ENCODE measurements at regions not wholly inside any gene's neighbourhood (a gene's known extent, or its start where the extent isn't known, plus 50 kb on each side); places are given as distances from the start of the nearest gene placed in this dataset.

DNA sequence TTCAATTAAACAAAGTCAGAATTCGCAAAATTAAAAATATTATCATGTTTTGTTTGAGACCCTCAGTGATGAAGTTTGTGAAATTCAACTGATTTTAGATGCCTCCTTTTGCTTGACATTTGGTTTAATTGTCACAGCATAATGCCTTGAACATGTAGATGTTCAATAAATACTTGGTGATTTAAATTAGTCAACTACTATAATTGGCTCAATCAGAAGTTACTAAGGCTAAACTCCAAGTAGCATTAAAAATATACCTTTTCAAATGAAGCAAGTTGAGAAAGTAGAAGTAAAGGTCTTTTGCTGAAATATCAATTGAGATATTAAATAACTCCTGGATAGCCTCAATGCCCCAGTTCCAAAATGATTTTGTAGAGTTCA lies 145.8 kb upstream of the AKIRIN2 start:
- TF ChIP-seq, protein P1, sequence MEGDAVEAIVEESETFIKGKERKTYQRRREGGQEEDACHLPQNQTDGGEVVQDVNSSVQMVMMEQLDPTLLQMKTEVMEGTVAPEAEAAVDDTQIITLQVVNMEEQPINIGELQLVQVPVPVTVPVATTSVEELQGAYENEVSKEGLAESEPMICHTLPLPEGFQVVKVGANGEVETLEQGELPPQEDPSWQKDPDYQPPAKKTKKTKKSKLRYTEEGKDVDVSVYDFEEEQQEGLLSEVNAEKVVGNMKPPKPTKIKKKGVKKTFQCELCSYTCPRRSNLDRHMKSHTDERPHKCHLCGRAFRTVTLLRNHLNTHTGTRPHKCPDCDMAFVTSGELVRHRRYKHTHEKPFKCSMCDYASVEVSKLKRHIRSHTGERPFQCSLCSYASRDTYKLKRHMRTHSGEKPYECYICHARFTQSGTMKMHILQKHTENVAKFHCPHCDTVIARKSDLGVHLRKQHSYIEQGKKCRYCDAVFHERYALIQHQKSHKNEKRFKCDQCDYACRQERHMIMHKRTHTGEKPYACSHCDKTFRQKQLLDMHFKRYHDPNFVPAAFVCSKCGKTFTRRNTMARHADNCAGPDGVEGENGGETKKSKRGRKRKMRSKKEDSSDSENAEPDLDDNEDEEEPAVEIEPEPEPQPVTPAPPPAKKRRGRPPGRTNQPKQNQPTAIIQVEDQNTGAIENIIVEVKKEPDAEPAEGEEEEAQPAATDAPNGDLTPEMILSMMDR (IDR thresholded peaks at IDR 0.05), result no peak
- TF ChIP-seq POLR2A (IDR thresholded peaks at IDR 0.05), result no peak
- no peak for TF ChIP-seq POLR2AphosphoS5 (IDR thresholded peaks at IDR 0.05)
- intact Hi-C loops (cut with DNase I; ENCODE audit: low total_unique reads), result no loop called here
- Histone ChIP-seq H3K27me3 (no peaks in the 10 kb centered on the region), H3K4me1 (no peaks in the 10 kb centered on the region), H3K4me3 (no peak overlapping the region), H3K27ac (no peak overlapping the region), H3K36me3 (no peaks in the 10 kb centered on the region), H3K9me3 (no peaks in the 10 kb centered on the region)
- DNase-seq (ENCODE audit: low spot score in 2 of 2), result no peak

DNA sequence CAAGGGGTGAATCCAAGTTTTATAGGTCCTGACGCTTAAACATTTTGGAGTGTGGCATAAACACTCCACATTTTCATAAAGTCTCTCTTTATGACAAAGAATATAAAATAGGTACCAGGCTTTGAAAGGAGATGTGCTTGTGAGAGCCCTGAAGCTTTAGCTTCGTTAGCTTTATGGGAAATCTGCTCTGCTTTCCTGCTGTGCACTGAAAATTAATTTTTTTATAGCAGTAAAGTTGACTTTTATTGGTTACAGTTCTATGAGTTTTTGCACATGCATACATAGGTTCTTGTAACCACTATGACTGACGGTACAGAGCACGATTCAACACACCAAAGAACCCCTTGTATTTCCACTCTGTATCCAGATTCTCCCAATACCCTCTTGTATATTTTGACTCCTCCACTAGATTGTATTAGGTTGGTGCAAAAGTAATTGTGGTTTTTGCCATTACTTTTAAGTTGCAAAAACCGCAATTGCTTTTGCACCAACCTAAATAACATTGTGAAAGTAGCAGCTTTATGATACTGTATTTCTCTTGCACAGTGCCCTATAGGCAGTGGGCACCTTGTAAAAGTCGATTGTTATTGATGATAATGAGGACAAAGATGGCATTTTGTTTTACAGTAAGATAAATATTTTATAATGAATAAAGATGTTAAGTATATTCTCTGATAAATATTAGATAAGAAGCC lies 145.2 kb upstream of the AKIRIN2 start:
- Histone ChIP-seq H3K36me3 (no peaks in the 10 kb centered on the region), H3K9me3 (no peaks in the 10 kb centered on the region), H3K27me3 (no peaks in the 10 kb centered on the region), H3K27ac (no peak overlapping the region), H3K4me1 (no peaks in the 10 kb centered on the region), H3K4me3 (no peak overlapping the region)
- intact Hi-C loops (cut with DNase I; ENCODE audit: low total_unique reads), result no loop called here
- TF ChIP-seq, protein P1 (IDR thresholded peaks at IDR 0.05), result no peak
- TF ChIP-seq POLR2AphosphoS5 (IDR thresholded peaks at IDR 0.05), result no peak
- no peak for TF ChIP-seq POLR2A (IDR thresholded peaks at IDR 0.05)
- DNase-seq (ENCODE audit: low spot score in 2 of 2), result no peak

DNA sequence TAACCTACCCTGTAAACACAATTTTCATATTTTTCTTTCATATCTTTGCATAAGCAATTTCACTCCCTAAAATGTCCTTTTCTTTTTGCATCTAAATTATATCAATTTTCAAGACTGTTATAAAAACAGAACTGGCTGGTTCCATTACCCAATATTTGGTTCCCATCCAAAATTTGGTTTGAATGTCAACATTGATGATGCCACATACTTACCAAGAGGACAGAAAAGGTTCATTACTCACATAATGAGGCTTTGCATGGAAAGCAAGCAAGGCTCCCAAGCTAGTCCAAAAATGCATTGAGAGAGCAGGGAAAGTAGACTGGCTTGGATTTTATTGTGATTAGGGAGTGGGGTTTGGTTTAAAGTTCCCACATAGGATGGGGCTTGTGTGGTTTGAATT lies 144.4 kb upstream of the AKIRIN2 start:
- intact Hi-C loops (cut with DNase I; ENCODE audit: low total_unique reads), result no loop called here
- DNase-seq (ENCODE audit: low spot score in 2 of 2), result no peak
- no peaks in the 10 kb centered on the region for H3K9me3 ChIP-seq
- H3K4me1 ChIP-seq, result no peaks in the 10 kb centered on the region
- no peak overlapping the region for H3K4me3 ChIP-seq
- no peaks in the 10 kb centered on the region for H3K27me3 ChIP-seq
- no peak for TF ChIP-seq POLR2A (IDR thresholded peaks at IDR 0.05)
- no peak for TF ChIP-seq POLR2AphosphoS5 (IDR thresholded peaks at IDR 0.05)
- TF ChIP-seq, protein P1 (IDR thresholded peaks at IDR 0.05), result no peak
- no peak overlapping the region for H3K27ac ChIP-seq
- no peaks in the 10 kb centered on the region for H3K36me3 ChIP-seq

DNA sequence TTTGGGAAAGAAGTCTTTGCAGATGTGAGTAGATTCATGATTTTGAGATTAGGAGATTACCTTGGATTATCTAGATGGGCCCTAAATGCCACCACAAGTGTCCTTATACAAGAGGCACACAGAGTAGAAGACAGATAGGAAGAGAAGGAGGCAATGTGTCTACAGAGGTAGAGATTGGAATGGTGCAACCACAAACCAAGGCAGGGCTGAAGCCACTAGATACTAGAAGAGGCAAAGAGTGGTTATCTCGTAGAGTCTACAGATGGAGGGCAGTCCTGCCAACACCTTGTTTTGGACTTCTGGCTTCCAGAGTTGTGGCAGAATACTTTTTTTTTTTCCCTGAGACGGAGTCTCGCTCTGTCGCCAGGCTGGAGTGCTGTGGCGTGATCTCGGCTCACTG lies 138.3 kb upstream of the AKIRIN2 start:
- H3K27ac ChIP-seq, result no peak overlapping the region
- no peaks in the 10 kb centered on the region for H3K27me3 ChIP-seq
- no peaks in the 10 kb centered on the region for H3K9me3 ChIP-seq
- intact Hi-C loops (cut with DNase I; ENCODE audit: low total_unique reads), result no loop called here
- H3K36me3 ChIP-seq, result no peaks in the 10 kb centered on the region
- no peaks in the 10 kb centered on the region for H3K4me1 ChIP-seq
- no peak for DNase-seq (ENCODE audit: low spot score in 2 of 2)
- no peak overlapping the region for H3K4me3 ChIP-seq
- TF ChIP-seq, protein P1 (IDR thresholded peaks at IDR 0.05), result no peak
- TF ChIP-seq POLR2A (IDR thresholded peaks at IDR 0.05) (no peak), POLR2AphosphoS5 (IDR thresholded peaks at IDR 0.05) (no peak)

DNA sequence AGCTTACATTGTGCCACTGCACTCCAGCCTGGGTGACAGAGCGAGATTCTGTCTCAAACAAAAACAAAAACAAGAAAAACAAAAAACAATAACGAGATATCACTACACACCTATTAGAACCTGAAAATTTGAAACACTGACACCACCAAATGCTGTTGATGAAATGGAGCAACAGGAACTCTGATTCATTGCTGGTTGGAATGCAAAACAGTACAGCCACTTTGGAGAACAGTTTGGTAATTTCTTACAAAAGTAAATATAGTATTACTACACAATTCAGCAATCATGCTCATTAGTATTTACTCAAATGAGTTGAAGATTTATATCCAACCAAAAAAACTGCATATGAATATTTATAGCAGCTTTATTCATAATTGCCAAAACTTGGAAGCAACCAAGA lies 135.8 kb upstream of the AKIRIN2 start:
- TF ChIP-seq POLR2AphosphoS5 (IDR thresholded peaks at IDR 0.05), result no peak
- no peak for TF ChIP-seq POLR2A (IDR thresholded peaks at IDR 0.05)
- TF ChIP-seq, protein P1 (IDR thresholded peaks at IDR 0.05), result no peak
- no peaks in the 10 kb centered on the region for H3K27me3 ChIP-seq
- H3K4me3 ChIP-seq, result no peak overlapping the region
- H3K9me3 ChIP-seq, result no peaks in the 10 kb centered on the region
- intact Hi-C loops (cut with DNase I; ENCODE audit: low total_unique reads), result no loop called here
- no peaks in the 10 kb centered on the region for H3K4me1 ChIP-seq
- no peak for DNase-seq (ENCODE audit: low spot score in 2 of 2)
- H3K36me3 ChIP-seq, result no peaks in the 10 kb centered on the region
- no peak overlapping the region for H3K27ac ChIP-seq

Data from breast epithelium (tissue), 4 donors.